H1 (cell line): ENCODE measurements at regions not wholly inside any gene's neighbourhood (a gene's known extent, or its start where the extent isn't known, plus 50 kb on each side); places are given as distances from the start of the nearest gene placed in this dataset.

ENCODE experiments used
- CTCF ChIA-PET: fragments of 300-600 bp; sonication (Branson Sonifier 250); formaldehyde crosslinking; loops from one replicate; lab custom pipeline; 2021; ENCODE audit not compliant: partially characterized antibody; lab: Charles Lee
- POLR2A ChIA-PET: fragments of 300-600 bp; sonication (Branson Sonifier 250); formaldehyde crosslinking; loops from one replicate; lab custom pipeline; 2021; ENCODE audit warnings: inconsistent platforms; ENCODE audit not compliant: partially characterized antibody; lab: Charles Lee
- DNase-seq, 2 experiments: peaks; one replicate each; pipeline versions ENCODE4 v3.0.0 to v3.0.0-alpha.2; 2010 to 2022; ENCODE audit warnings: low spot score in 2 of 2, low read depth in 1 of 2, mixed read lengths in 1 of 2
- FAIRE-seq: peaks from 2 replicates; lab custom pipeline; 2011; peaks lifted over from hg19 to GRCh38; lab: Jason Lieb, UNC
- H2AFZ ChIP-seq: 2 replicates; pipeline ENCODE4 v1.8.1; 2012; ENCODE audit warnings: low read length, inconsistent platforms
- H2AK5ac ChIP-seq: 2 replicates; pipeline ENCODE4 v1.6.1; 2013; ENCODE audit warnings: low read depth, low read length
- H2BK120ac ChIP-seq: replicated peaks from 2 replicates; pipeline ENCODE3; 2013; ENCODE audit warnings: low read depth, low read length, inconsistent platforms
- H2BK12ac ChIP-seq: 2 replicates; pipeline ENCODE4 v1.6.1; 2013; ENCODE audit warnings: low read depth, low read length
- H2BK15ac ChIP-seq: 2 replicates; pipeline ENCODE4 v1.6.1; 2013; ENCODE audit warnings: low read length
- H2BK20ac ChIP-seq: 2 replicates; pipeline ENCODE4 v1.6.1; 2013; ENCODE audit warnings: low read length
- H2BK5ac ChIP-seq: 2 replicates; pipeline ENCODE4 v1.6.1; 2013; ENCODE audit warnings: low read depth, low read length
- H3K14ac ChIP-seq: 2 replicates; pipeline ENCODE4 v1.6.1; 2013; ENCODE audit warnings: inconsistent platforms; ENCODE audit not compliant: insufficient read length
- H3K18ac ChIP-seq: 2 replicates; pipeline ENCODE4 v1.6.1; 2013; ENCODE audit warnings: low read length; ENCODE audit errors: extremely low read depth
- H3K23ac ChIP-seq: 2 replicates; pipeline ENCODE4 v1.6.1; 2013; ENCODE audit warnings: inconsistent platforms; ENCODE audit not compliant: insufficient read length
- H3K23me2 ChIP-seq: 2 replicates; pipeline ENCODE4 v1.6.1; 2013; ENCODE audit warnings: low read depth, low read length
- H3K27ac ChIP-seq: 2 replicates; pipeline ENCODE4 v1.6.1; 2011; ENCODE audit warnings: low read depth, low read length, inconsistent platforms
- H3K27me3 ChIP-seq, 4 experiments: replicated peaks in 1 of 4; 1 replicate in 1 of 4; 2 replicates in 3 of 4; pipeline versions ENCODE4 v1.6.1 to v1.8.1; 2011 to 2013; ENCODE audit warnings: low read length in 3 of 4, mild to moderate bottlenecking in 3 of 4, inconsistent platforms in 2 of 4, mixed read lengths in 2 of 4, moderate library complexity in 1 of 4; ENCODE audit not compliant: control insufficient read depth in 3 of 4, insufficient read depth in 3 of 4; ENCODE audit errors: extremely low read depth in 1 of 4
- H3K36me3 ChIP-seq, 4 experiments: 2 replicates each; pipeline versions ENCODE4 v1.6.1 to v1.8.1; 2011 to 2013; ENCODE audit warnings: mild to moderate bottlenecking in 4 of 4, low read length in 3 of 4, moderate library complexity in 2 of 4, control low read depth in 1 of 4, inconsistent platforms in 1 of 4; ENCODE audit not compliant: insufficient read depth in 4 of 4, control insufficient read depth in 2 of 4
- H3K4ac ChIP-seq: replicated peaks from 2 replicates; pipeline ENCODE3; 2013; ENCODE audit warnings: low read length, low read depth, mixed read lengths, inconsistent platforms; ENCODE audit not compliant: insufficient read length
- H3K4me1 ChIP-seq, 4 experiments: replicated peaks in 1 of 4; 1 replicate in 1 of 4; 2 replicates in 3 of 4; pipeline versions ENCODE4 v1.6.1 to v1.8.1; 2011 to 2013; ENCODE audit warnings: low read length in 3 of 4, inconsistent platforms in 2 of 4, mixed read lengths in 1 of 4; ENCODE audit not compliant: insufficient read depth in 4 of 4, control insufficient read depth in 3 of 4
- H3K4me2 ChIP-seq, 2 experiments: 2 replicates each; pipeline versions ENCODE4 v1.6.1 to v1.8.1; 2011 to 2013; ENCODE audit warnings: low read depth in 2 of 2, low read length in 2 of 2, control low read depth in 1 of 2, inconsistent platforms in 1 of 2, mild to moderate bottlenecking in 1 of 2; ENCODE audit not compliant: insufficient read depth in 1 of 2
- H3K4me3 ChIP-seq, 4 experiments: fragments of 200-600, 300-600 bp in 1 of 4; sonication (generic), shearing (Covaris generic), sonication (Bioruptor Twin) in 1 of 4; 2 replicates each; pipeline versions ENCODE4 v1.5.1 to v1.8.1; 2011 to 2016; ENCODE audit warnings: low read length in 4 of 4, low read depth in 3 of 4, control low read depth in 2 of 4, inconsistent platforms in 2 of 4, mild to moderate bottlenecking in 2 of 4, mixed read lengths in 1 of 4, moderate library complexity in 1 of 4; ENCODE audit not compliant: insufficient read depth in 2 of 4; ENCODE audit errors: extremely low read depth in 1 of 4
- H3K56ac ChIP-seq: replicated peaks from 2 replicates; pipeline ENCODE3; 2013; ENCODE audit warnings: low read depth, mild to moderate bottlenecking, mixed read lengths, low read length, inconsistent platforms; ENCODE audit not compliant: insufficient read length
- H3K79me1 ChIP-seq: 2 replicates; pipeline ENCODE4 v1.6.1; 2013; ENCODE audit warnings: low read depth, low read length, control low read depth
- H3K79me2 ChIP-seq, 2 experiments: 2 replicates each; pipeline versions ENCODE4 v1.6.1 to v1.8.1; 2012 to 2013; ENCODE audit warnings: low read length in 2 of 2, mild to moderate bottlenecking in 2 of 2, inconsistent platforms in 1 of 2; ENCODE audit not compliant: insufficient read depth in 2 of 2, control insufficient read depth in 1 of 2
- H3K9ac ChIP-seq, 4 experiments: replicated peaks in 1 of 4; 1 replicate in 1 of 4; 2 replicates in 3 of 4; pipeline versions ENCODE4 v1.6.1 to v1.8.1; 2011 to 2013; ENCODE audit warnings: low read depth in 3 of 4, low read length in 3 of 4, control low read depth in 2 of 4, mild to moderate bottlenecking in 2 of 4, moderate library complexity in 2 of 4, inconsistent platforms in 1 of 4; ENCODE audit errors: extremely low read depth in 1 of 4
- H3K9me3 ChIP-seq, 2 experiments: 2 replicates each; pipeline versions ENCODE4 v1.6.1 to v1.8.1; 2012 to 2013; ENCODE audit warnings: mild to moderate bottlenecking in 2 of 2, moderate library complexity in 2 of 2, control low read depth in 1 of 2, inconsistent platforms in 1 of 2, low read depth in 1 of 2, low read length in 1 of 2, mixed read lengths in 1 of 2; ENCODE audit not compliant: insufficient read depth in 2 of 2
- H4K20me1 ChIP-seq, 2 experiments: replicated peaks in 1 of 2; 2 replicates each; pipeline versions ENCODE3 to v1.8.1; 2011 to 2013; ENCODE audit warnings: inconsistent platforms in 2 of 2, low read length in 2 of 2, mild to moderate bottlenecking in 1 of 2; ENCODE audit not compliant: insufficient read depth in 2 of 2, control insufficient read depth in 1 of 2
- H4K5ac ChIP-seq: 2 replicates; pipeline ENCODE4 v1.6.1; 2013; ENCODE audit warnings: low read length, low read depth, mixed read lengths, inconsistent platforms; ENCODE audit not compliant: insufficient read length
- H4K8ac ChIP-seq: 2 replicates; pipeline ENCODE4 v1.8.0; 2013; ENCODE audit warnings: mild to moderate bottlenecking, moderate library complexity, low read length, inconsistent platforms; ENCODE audit not compliant: insufficient read depth; ENCODE audit errors: extremely low read depth
- H4K91ac ChIP-seq: replicated peaks from 2 replicates; pipeline ENCODE3; 2013; ENCODE audit warnings: low read length, mixed read lengths, inconsistent platforms; ENCODE audit not compliant: insufficient read length
- GTF2F1 ChIP-seq: IDR thresholded peaks from 2 replicates; pipeline ENCODE4 v1.6.1; 2012; ENCODE audit warnings: low read depth, low read length, improper control_type of control experiment, borderline replicate concordance
- POLR2AphosphoS5 ChIP-seq: IDR thresholded peaks from 2 replicates; pipeline ENCODE4 v1.6.1; 2011; ENCODE audit warnings: low read depth, low read length
- RNF2 ChIP-seq: fragments of 200-900, 300-1000 bp; sonication (generic); IDR thresholded peaks from 2 replicates; pipeline ENCODE4 v1.7.1; 2016; ENCODE audit warnings: borderline replicate concordance, low read depth, mild to moderate bottlenecking, antibody characterized with exemption, low read length; ENCODE audit not compliant: poor library complexity, severe bottlenecking; ENCODE audit errors: missing control alignments
- WGBS, 2 experiments: shearing (Covaris generic) in 1 of 2; methylation state at CpG; one replicate each; pipeline versions ENCODE4 v1.1.6 to v1.1.7; 2013 to 2015; ENCODE audit warnings: low lambda C conversion rate in 2 of 2, mixed read lengths in 2 of 2, inconsistent platforms in 1 of 2, low coverage in 1 of 2, missing lambda C conversion rate in 1 of 2; ENCODE audit not compliant: insufficient replicate concordance in 2 of 2, insufficient coverage in 1 of 2, insufficient read length in 1 of 2; ENCODE audit errors: extremely low coverage in 1 of 2, missing lambda C conversion rate in 1 of 2; 5-methylcytosine and 5-hydroxymethylcytosine counted together

GRCh38 chr4:28238876-28239275 lies 1378.2 kb downstream of the STIM2 start:
- Histone ChIP-seq H3K23ac (no peak overlapping the region), H3K18ac (no peak overlapping the region), H3K27ac (no peak overlapping the region), H2BK120ac (no peak overlapping the region), H3K14ac (no peak overlapping the region), H3K9ac (no peak overlapping the region), H3K23me2 (no peaks in the 10 kb centered on the region), H2AK5ac (no peak overlapping the region), H3K79me2 (no peaks in the 10 kb centered on the region), H4K5ac (no peak overlapping the region), H4K20me1 (no peaks in the 10 kb centered on the region), H3K4me1 (no peaks in the 10 kb centered on the region), H3K4me2 (no peak overlapping the region), H3K79me1 (no peaks in the 10 kb centered on the region), H3K56ac (no peak overlapping the region), H3K36me3 (no peaks in the 10 kb centered on the region), H4K8ac (no peak overlapping the region), H4K91ac (no peak overlapping the region), H3K4me3 (no peak overlapping the region), H2BK20ac (no peak overlapping the region), H3K27me3 (no peaks in the 10 kb centered on the region), H3K9me3 (no peaks in the 10 kb centered on the region), H2AFZ (no peak overlapping the region), H2BK12ac (no peak overlapping the region), H2BK5ac (no peak overlapping the region), H2BK15ac (no peak overlapping the region), H3K4ac (no peak overlapping the region)
- TF ChIP-seq RNF2 = no peak
- TF ChIP-seq GTF2F1 = no peak
- TF ChIP-seq POLR2AphosphoS5 = no peak
- ChIA-PET POLR2A (no interaction called here), CTCF (interaction anchor here (0.7 kb wide), 1 partner anchor 14 kb away, joined by 4 read pairs; no protein-coding TSS in a partner anchor)
- DNase-seq (no peak), FAIRE-seq (no peak)
- 87% methylated on average over 3 of the region's 3 CpGs; no CpG with 5 or more reads in 1 of the 2 experiments for WGBS, 2 experiments
